Hepatic stellate cell (primary cell): ENCODE measurements at regions not wholly inside any gene's neighbourhood (a gene's known extent, or its start where the extent isn't known, plus 50 kb on each side); places are given as distances from the start of the nearest gene placed in this dataset.

ENCODE experiments used
- DNase-seq: peaks from one replicate; pipeline ENCODE4 v3.0.0; 2011; ENCODE audit warnings: low spot score

DNA sequence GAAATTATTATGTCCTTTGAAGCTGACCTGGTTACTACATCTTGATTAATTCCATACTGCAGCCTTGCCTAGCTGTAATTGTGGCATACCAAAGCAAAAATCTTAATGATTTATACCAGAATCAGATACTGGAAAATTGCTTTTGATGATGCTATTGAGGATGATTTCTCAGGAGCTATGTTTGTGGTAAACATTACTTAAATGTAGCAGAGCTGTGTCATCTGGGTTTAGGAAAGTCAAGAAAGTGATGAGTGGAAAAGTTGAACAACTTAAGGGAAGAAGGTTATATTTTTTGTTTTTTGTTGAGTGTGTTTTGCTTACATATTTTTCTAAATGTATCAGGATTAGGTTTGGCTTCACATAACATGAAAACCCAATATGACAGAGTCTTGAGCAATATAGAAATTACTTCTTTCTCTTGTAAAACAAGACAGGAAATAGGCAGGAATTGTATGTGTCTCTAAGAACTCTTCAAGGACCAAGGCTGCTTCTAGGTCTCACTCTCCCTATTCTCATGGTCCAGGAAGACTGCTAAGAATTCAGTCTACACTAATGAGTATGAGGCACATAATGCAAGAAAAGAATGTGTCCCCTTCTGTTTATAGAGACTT lies 87.6 kb upstream of the MTPN start:
- no peak for DNase-seq

GRCh38 chr7:136064081-136064480 lies 86.9 kb upstream of the MTPN start:
- no peak for DNase-seq

DNA sequence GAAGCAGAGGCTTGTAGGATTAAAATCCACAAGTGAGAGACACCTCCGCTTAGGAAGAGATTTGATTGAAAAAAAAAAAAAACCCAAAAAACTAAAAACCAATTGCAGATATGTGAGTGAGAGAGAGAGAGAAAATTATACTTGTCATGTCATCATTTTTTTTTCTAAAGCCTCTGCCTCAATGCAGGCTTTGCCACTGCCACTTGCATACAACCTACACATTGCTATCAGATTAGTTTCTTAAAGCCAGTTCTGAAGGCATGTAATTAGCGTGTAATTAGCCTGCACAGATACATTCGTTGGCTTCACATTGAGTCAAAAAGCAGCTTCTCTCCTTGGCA lies 86.1 kb upstream of the MTPN start:
- no peak for DNase-seq

- DNase-seq: no peak
Measured at GRCh38 chr7:136062625-136063325, 85.6 kb upstream of the MTPN start.

DNA sequence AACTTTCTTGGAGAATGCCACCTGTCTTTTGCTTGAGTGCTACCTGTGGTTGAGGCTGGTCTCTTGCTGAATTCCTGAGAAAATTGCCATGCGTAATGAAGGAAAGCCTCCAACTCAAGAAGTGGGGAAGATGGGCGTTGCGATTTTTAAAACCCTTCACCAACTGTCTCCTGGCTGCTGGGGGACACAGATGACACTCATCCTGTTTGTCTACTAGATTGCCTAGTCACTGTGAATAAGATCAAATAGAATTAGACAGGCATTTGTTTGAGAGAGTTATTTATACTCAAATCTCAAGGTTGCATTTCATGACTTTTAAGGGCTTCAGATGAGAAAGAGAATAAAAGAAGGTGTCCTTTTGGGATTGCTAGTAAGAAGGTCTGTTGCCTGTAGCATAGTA lies 84.3 kb upstream of the MTPN start:
- no peak for DNase-seq

DNA sequence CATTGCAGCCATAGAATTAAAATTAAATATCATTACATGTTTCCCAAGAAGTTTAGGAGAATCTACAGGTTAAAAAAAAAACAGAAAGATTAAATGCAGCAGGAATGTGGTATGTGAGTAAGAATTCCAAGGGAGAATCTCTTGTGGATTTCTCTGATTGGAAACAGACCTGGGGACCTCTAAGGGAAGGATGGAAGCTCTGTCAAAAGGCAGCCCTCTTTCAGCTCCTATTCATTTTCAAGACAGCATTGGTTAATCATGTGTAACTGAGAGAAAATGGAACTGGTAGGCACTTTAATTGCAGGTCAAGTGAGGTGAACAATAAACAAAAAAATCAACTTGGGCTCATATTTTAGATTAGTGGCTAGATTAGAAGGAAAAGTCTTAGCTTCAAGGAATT lies 81.4 kb upstream of the MTPN start:
- no peak for DNase-seq

GRCh38 chr7:136057509-136057908 lies 80.3 kb upstream of the MTPN start:
- no peak for DNase-seq

- DNase-seq: no peak
Measured at GRCh38 chr7:136056651-136057231, 79.6 kb upstream of the MTPN start.

DNA sequence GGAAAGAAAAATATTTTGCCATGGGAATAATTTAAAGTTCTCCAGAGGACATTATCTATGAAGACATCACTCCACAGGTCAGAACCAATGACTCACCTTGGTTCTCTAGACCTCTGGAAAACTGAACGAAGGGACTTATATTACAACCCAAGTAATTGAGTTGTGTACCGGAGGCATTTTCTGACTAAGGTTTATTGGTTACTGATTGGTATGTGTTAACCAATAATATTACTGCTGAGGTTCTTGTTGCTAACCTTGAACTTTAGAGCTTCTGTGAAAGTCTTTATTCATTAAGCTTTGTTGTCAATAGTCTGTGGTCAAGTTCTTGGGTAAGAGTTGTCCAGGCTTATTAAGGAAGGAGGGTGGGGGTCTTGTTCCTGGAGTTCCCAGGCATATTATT lies 78.1 kb upstream of the MTPN start:
- no peak for DNase-seq

GRCh38 chr7:136053689-136054485 lies 76.7 kb upstream of the MTPN start:
- DNase-seq: no peak

DNA sequence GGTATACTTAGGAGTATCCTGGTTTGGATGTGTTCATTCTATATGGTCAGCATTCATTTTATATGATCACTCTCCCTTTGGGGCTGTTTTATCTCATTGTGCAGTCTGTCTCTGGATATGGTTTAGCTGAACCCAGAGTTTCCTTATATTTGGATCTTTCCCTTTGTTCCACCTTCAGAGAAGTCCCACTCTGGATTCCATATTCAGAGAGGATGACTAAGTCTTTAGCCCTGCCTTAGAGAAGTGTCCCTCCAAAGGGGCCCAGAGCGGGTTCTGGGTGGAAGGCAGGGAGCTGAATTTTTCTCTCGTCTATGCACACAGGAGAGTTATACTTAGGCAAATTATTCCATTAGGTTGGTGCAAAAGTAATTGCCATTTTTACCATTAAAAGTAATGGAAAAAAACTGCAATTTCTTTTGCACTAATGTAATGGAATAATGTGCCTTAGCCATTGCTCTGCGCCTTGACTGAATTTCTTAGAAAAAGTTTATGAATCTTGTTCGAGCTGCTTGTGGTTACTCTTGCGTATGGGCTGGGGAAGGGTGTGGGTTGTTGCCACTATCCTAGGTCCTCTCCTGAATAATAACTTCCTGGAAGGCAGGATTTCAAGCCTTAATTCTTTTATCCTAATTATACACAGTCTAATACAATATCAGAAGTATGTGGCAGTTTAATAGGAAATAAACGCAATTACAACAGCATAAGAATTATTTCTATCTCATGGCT lies 74.2 kb upstream of the MTPN start:
- no peak for DNase-seq

DNA sequence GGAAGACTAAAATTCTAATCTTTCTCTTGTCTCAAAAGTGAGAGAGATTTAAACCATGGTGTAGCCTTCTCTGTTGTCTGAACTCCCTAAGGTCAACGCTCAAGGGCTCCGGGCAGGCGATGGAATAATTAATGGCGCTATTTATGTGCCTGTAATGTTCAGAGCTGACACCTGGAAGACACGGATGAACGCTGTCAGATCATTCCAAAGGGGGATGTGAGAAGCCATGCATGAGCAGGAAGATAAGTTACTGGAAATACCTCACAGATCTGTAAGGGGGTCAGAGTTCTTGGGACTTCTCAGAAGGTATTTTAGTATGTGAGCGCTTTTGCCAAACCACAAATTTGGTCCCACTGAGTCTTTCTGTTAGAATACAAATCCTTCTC lies 73.3 kb upstream of the MTPN start:
- no peak for DNase-seq

GRCh38 chr7:136049818-136050461 lies 72.8 kb upstream of the MTPN start:
- DNase-seq: no peak

- no peak for DNase-seq
Measured at GRCh38 chr7:136049117-136049516, 72.0 kb upstream of the MTPN start.

GRCh38 chr7:136046548-136046947 lies 69.4 kb upstream of the MTPN start:
- DNase-seq: no peak

DNA sequence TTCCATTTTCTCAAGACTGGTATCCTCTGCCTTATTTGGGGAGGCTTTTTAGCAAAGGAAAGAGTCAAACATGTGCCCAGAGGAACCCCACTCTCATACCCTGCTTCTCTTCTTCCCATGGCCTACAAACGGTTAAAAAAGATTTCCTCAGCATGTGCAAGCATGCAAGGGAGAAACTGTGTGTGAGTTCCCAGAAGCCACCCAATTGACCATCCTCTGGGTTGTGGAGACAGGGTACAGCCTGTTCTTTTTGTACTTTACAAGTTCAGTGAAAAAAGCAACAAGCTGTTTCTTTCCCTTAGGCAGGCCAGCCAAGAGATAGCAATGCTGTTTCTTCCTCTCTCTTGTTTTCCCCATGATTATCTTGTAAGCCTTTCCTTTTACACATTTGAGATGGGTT lies 68.8 kb upstream of the MTPN start:
- no peak for DNase-seq

DNA sequence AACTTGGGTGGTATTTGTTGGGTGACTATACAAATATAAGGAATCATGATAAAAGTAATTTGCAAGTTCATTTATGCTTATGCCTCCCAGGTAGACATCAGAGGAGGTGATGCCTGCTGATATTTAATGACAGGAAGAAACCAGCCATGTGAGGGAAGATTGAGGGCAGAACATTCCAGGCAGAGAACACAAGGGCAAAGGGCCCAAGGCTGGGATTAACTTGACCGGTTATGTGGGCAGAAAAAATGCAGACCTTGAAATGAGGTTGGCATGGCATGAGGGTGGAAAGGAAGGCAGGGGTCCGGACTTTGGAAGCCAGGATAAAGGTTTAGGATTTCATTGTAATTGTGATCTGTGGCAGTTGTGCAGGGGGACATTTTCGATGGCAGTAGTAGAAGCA lies 68.0 kb upstream of the MTPN start:
- DNase-seq: no peak

DNA sequence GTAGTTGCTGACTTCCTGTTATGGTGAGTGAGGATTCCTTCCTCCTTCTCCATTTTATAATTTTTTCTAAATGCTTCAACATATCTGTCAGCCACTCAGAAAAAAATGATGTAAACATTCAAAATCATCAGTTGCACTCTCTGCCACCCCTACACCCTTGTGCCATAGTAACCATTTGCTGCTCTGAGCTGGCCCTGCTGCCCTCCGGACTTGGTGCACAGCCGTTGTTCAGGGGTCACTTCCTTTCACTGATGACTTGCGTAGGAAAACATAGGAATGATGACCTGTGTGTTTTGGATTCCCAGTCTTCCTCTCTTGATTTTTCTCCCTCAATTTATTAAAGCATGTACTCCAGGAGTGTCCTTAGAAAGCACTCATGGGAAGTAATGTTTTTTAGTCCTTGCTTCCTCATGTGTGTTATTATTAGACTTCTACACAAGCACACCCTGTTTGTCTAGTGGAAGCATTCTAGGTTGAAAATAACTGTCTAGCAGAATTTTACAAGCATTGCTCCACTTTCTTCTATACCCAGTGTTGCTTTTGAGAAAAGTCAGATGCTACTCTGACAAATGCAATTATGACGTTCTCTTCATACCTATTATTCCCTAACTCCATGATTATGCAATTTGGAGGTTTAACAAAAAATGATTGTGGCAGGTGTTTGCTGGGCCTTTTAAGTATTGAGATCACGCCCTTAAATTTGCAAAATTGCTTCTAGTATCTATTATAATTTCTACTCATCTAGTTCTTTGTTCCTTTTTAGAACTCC lies 62.6 kb upstream of the MTPN start:
- no peak for DNase-seq

DNA sequence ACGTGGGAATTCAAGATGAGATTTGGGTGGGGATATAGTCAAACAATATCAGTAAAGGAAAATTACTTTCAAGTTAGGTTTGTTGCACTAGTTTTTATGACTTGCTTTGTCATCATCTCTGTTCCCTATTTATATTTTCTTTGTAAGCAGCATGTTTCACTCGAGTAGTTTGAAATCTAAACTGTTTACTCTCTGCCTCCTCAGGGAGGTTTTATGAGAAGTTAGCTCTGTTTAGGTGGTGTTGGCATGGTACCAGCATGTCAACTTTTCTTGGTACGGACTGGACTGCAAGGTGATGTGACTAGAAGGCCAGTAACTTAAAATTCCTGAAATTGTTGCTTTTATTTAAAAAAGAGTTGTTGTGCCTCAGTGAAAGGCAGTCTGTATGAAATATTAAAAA lies 59.2 kb upstream of the MTPN start:
- no peak for DNase-seq

- no peak for DNase-seq
Measured at GRCh38 chr7:136034132-136034531, 57.0 kb upstream of the MTPN start.

GRCh38 chr7:136033413-136034031 lies 56.4 kb upstream of the MTPN start:
- no peak for DNase-seq
